HEK293 (cell line): ENCODE measurements at regions not wholly inside any gene's neighbourhood (a gene's known extent, or its start where the extent isn't known, plus 50 kb on each side); places are given as distances from the start of the nearest gene placed in this dataset.

Experiments used
- CTCF ChIA-PET: fragments of 350-600 bp; formaldehyde crosslinking; extraction: SDS; loops from one replicate; lab custom pipeline; 2021; ENCODE audit warnings: antibody characterized with exemption; lab: Yijun Ruan, JAX
- POLR2A ChIA-PET: fragments of 300-600 bp; formaldehyde crosslinking; extraction: SDS; loops from one replicate; lab custom pipeline; 2020; ENCODE audit warnings: antibody characterized with exemption, inconsistent platforms; lab: Yijun Ruan, JAX
- H3K27ac ChIP-seq: fragments of 200-500 bp; sonication (Bioruptor generic); 2 replicates; pipeline ENCODE4 v1.5.1; 2014; ENCODE audit warnings: low read depth, low read length, control low read depth, inconsistent platforms; ENCODE audit errors: extremely low read depth
- H3K36me3 ChIP-seq, 2 experiments: fragments of 200-500 bp in 1 of 2; sonication (Bioruptor generic) in 1 of 2; 1 replicate in 1 of 2; 2 replicates in 1 of 2; pipeline ENCODE4 v1.5.1; 2014 to 2017; ENCODE audit warnings: inconsistent platforms in 2 of 2, low read length in 2 of 2; ENCODE audit not compliant: control insufficient read depth in 2 of 2, insufficient read depth in 1 of 2
- H3K4me1 ChIP-seq: fragments of 200-500 bp; sonication (Bioruptor generic); 2 replicates; pipeline ENCODE4 v1.5.1; 2014; ENCODE audit warnings: mild to moderate bottlenecking, low read length, inconsistent platforms; ENCODE audit not compliant: control insufficient read depth, insufficient read depth
- H3K4me3 ChIP-seq: 2 replicates; pipeline ENCODE4 v1.5.1; 2011; ENCODE audit warnings: low read depth, mild to moderate bottlenecking, control low read depth, low read length, moderate library complexity
- H3K9me3 ChIP-seq: fragments of 200-500 bp; sonication (Bioruptor generic); 2 replicates; pipeline ENCODE4 v1.5.1; 2014; ENCODE audit warnings: low read depth, low read length, inconsistent platforms; ENCODE audit not compliant: control insufficient read depth, insufficient read depth
- BCL11B ChIP-seq: fragments of 450-650 bp; formaldehyde crosslinking; IDR thresholded peaks from 2 replicates; pipeline ENCODE4 v1.5.1; 2016; ENCODE audit warnings: low read depth, missing biosample characterization, missing genetic modification characterization
- ELK4 ChIP-seq: IDR thresholded peaks from 2 replicates; pipeline ENCODE4 v1.6.1; 2011; ENCODE audit warnings: mild to moderate bottlenecking, low read depth, low read length, borderline replicate concordance
- KLF8 ChIP-seq: fragments of 450-650 bp; formaldehyde crosslinking; IDR thresholded peaks from 2 replicates; pipeline ENCODE4 v1.5.1; 2016; ENCODE audit warnings: missing biosample characterization, missing genetic modification characterization
- PBX3 ChIP-seq: sonication (generic); formaldehyde crosslinking; IDR thresholded peaks from 2 replicates; pipeline ENCODE4 v1.8.1; 2022; ENCODE audit warnings: mild to moderate bottlenecking, moderate library complexity, missing genetic modification reagents
- RBAK ChIP-seq: fragments of 450-650 bp; formaldehyde crosslinking; IDR thresholded peaks from 2 replicates; pipeline ENCODE4 v1.5.1; 2016; ENCODE audit warnings: missing biosample characterization, missing genetic modification characterization
- SALL2 ChIP-seq: fragments of 450-650 bp; formaldehyde crosslinking; IDR thresholded peaks from 2 replicates; pipeline ENCODE4 v1.5.0; 2017; ENCODE audit warnings: missing biosample characterization, mild to moderate bottlenecking, missing genetic modification characterization, borderline replicate concordance
- SCRT2 ChIP-seq: fragments of 450-650 bp; formaldehyde crosslinking; IDR thresholded peaks from 2 replicates; pipeline ENCODE4 v1.5.1; 2016; ENCODE audit warnings: missing biosample characterization, missing genetic modification characterization
- ZBTB17 ChIP-seq: fragments of 450-650 bp; formaldehyde crosslinking; IDR thresholded peaks from 2 replicates; pipeline ENCODE4 v1.5.1; 2016; ENCODE audit warnings: missing biosample characterization, missing genetic modification characterization
- ZBTB49 ChIP-seq: fragments of 450-650 bp; formaldehyde crosslinking; IDR thresholded peaks from 2 replicates; pipeline ENCODE4 v1.5.1; 2016; ENCODE audit warnings: missing biosample characterization, missing genetic modification characterization, low read depth
- ZEB2 ChIP-seq: fragments of 450-650 bp; formaldehyde crosslinking; IDR thresholded peaks from 2 replicates; pipeline ENCODE4 v1.5.1; 2016; ENCODE audit warnings: missing biosample characterization, missing genetic modification characterization
- ZNF184 ChIP-seq: fragments of 450-650 bp; IDR thresholded peaks from 2 replicates; pipeline ENCODE4 v1.5.1; 2018; ENCODE audit warnings: missing biosample characterization, mild to moderate bottlenecking, missing genetic modification characterization
- ZNF274 ChIP-seq, 2 experiments: fragments of 200-500 bp in 1 of 2; fragments of 450-650 bp in 1 of 2; sonication (Bioruptor generic) in 1 of 2; formaldehyde crosslinking in 1 of 2; IDR thresholded peaks; 2 replicates each; pipeline versions ENCODE4 v1.5.1 to v1.6.1; 2014 to 2016; ENCODE audit warnings: borderline replicate concordance in 1 of 2, inconsistent platforms in 1 of 2, low read length in 1 of 2, missing biosample characterization in 1 of 2, missing genetic modification characterization in 1 of 2
- ZNF394 ChIP-seq: fragments of 450-650 bp; formaldehyde crosslinking; IDR thresholded peaks from 2 replicates; pipeline ENCODE4 v1.5.1; 2016; ENCODE audit warnings: missing biosample characterization, missing genetic modification characterization, mild to moderate bottlenecking, moderate library complexity, borderline replicate concordance
- ZNF423 ChIP-seq: fragments of 450-650 bp; formaldehyde crosslinking; IDR thresholded peaks from 2 replicates; pipeline ENCODE4 v1.5.1; 2016; ENCODE audit warnings: missing biosample characterization, missing genetic modification characterization
- ZNF48 ChIP-seq: fragments of 450-650 bp; formaldehyde crosslinking; IDR thresholded peaks from 2 replicates; pipeline ENCODE4 v1.5.1; 2016; ENCODE audit warnings: missing biosample characterization, missing genetic modification characterization
- ZNF560 ChIP-seq: fragments of 450-650 bp; formaldehyde crosslinking; IDR thresholded peaks from 2 replicates; pipeline ENCODE4 v1.5.1; 2017; ENCODE audit warnings: missing biosample characterization, missing genetic modification characterization, borderline replicate concordance
- ZNF664 ChIP-seq: fragments of 450-650 bp; formaldehyde crosslinking; IDR thresholded peaks from 2 replicates; pipeline ENCODE4 v1.5.1; 2016; ENCODE audit warnings: missing biosample characterization, missing genetic modification characterization
- ZNF692 ChIP-seq: fragments of 450-650 bp; formaldehyde crosslinking; IDR thresholded peaks from 2 replicates; pipeline ENCODE4 v1.5.1; 2016; ENCODE audit warnings: missing biosample characterization, missing genetic modification characterization
- ZNF76 ChIP-seq: fragments of 450-650 bp; formaldehyde crosslinking; IDR thresholded peaks from 2 replicates; pipeline ENCODE4; 2016; ENCODE audit warnings: low read depth, missing biosample characterization, missing genetic modification characterization, borderline replicate concordance
- TF ChIP-seq, protein P1 (sequence below): fragments of 450-650 bp; formaldehyde crosslinking; IDR thresholded peaks from 2 replicates; pipeline ENCODE4 v1.5.1; 2016; ENCODE audit warnings: missing biosample characterization, missing genetic modification characterization
- TF ChIP-seq, protein P2 (sequence below): fragments of 450-650 bp; formaldehyde crosslinking; IDR thresholded peaks from 2 replicates; pipeline ENCODE4 v1.5.1; 2016; ENCODE audit warnings: missing biosample characterization, missing genetic modification characterization

DNA sequence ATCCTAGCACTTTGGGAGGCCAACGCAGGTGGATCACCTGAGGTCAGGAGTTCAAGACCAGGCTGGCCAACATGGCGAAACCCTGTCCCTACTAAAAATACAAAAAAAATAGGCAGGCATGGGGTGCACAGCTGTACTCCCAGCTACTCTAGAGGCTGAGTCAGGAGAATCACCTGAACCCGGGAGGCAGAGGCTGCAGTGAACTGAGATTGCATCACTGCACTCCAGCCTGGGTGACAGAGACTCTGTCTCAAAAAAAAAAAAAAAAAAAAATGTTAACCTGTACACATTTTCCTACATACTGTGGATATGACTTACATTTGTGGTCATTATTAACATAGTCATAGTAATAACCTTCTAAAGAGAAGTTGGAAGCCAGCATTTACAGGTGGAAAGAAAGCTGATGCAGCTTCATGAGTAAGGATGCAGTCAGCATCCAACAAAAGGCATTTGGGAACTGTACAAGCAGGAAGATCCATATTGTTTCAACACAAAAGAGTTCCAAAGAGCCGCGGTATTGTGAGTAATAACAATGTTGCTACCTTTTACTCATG lies 186.2 kb downstream of the GPX5 start:
- no peaks in the 10 kb centered on the region for H3K9me3 ChIP-seq
- no peak overlapping the region for H3K4me3 ChIP-seq
- no peaks in the 10 kb centered on the region for H3K4me1 ChIP-seq
- POLR2A ChIA-PET, result no interaction called here
- TF ChIP-seq, protein P1, sequence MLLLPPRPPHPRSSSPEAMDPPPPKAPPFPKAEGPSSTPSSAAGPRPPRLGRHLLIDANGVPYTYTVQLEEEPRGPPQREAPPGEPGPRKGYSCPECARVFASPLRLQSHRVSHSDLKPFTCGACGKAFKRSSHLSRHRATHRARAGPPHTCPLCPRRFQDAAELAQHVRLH, result peak; percentile 54; the same call in 1 of the 2 replicates
- no peak for TF ChIP-seq PBX3
- TF ChIP-seq RBAK (tag by site-specific recombination), result no peak
- peak; percentile 63; the same call in 1 of the 2 replicates for TF ChIP-seq ZNF394 (tag by site-specific recombination)
- 0 out of 2 replicates have a peak, but pooled peaks have one; percentile 19 for TF ChIP-seq SCRT2 (tag by site-specific recombination)
- no peak for TF ChIP-seq ZNF423 (tag by site-specific recombination)
- TF ChIP-seq, protein P2, sequence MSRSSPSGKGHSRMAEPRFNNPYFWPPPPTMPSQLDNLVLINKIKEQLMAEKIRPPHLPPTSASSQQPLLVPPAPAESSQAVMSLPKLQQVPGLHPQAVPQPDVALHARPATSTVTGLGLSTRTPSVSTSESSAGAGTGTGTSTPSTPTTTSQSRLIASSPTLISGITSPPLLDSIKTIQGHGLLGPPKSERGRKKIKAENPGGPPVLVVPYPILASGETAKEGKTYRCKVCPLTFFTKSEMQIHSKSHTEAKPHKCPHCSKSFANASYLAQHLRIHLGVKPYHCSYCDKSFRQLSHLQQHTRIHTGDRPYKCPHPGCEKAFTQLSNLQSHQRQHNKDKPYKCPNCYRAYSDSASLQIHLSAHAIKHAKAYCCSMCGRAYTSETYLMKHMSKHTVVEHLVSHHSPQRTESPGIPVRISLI, result peak; percentile 93
- TF ChIP-seq ZEB2 (tag by site-specific recombination), result 0 out of 2 replicates have a peak, but pooled peaks have one; percentile 30
- no peak for TF ChIP-seq SALL2 (tag by site-specific recombination)
- 0 out of 2 replicates have a peak, but pooled peaks have one; percentile 44 for TF ChIP-seq BCL11B (tag by site-specific recombination)
- CTCF ChIA-PET, result interaction anchor here (0.6 to 0.8 kb wide), 3 partner anchors 11 to 138 kb away, joined by 3 to 8 read pairs (median 3); no protein-coding TSS in a partner anchor
- no peaks in the 10 kb centered on the region for H3K36me3 ChIP-seq
- H3K27ac ChIP-seq, result no peak overlapping the region

DNA sequence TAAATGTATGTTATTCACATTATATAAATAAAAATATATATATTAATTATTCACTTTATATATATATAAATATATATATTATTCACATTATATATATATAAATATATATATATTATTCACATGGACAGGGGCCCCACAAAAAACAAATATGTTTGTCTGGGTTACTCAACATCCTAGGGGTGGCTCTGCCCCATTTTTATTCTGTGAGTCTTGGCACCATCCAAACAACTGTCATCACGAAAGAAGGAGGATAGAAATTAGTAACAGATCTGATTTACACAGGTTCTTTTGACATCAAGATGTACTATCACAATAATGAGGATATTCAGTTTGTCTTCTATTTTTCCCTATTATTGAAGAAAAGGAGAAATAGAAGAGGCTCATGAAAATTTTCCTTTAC lies 187.3 kb downstream of the GPX5 start:
- Histone ChIP-seq H3K9me3 (no peaks in the 10 kb centered on the region), H3K4me3 (no peak overlapping the region), H3K27ac (no peak overlapping the region), H3K36me3 (no peaks in the 10 kb centered on the region), H3K4me1 (no peaks in the 10 kb centered on the region)
- POLR2A ChIA-PET, result no interaction called here
- CTCF ChIA-PET, result interaction anchor here (0.7 kb wide), 1 partner anchor 39 kb away, joined by 3 read pairs; no protein-coding TSS in a partner anchor
- TF ChIP-seq ELK4, result no peak
- TF ChIP-seq ZNF48, result no peak
- TF ChIP-seq, protein P1, result no peak

DNA sequence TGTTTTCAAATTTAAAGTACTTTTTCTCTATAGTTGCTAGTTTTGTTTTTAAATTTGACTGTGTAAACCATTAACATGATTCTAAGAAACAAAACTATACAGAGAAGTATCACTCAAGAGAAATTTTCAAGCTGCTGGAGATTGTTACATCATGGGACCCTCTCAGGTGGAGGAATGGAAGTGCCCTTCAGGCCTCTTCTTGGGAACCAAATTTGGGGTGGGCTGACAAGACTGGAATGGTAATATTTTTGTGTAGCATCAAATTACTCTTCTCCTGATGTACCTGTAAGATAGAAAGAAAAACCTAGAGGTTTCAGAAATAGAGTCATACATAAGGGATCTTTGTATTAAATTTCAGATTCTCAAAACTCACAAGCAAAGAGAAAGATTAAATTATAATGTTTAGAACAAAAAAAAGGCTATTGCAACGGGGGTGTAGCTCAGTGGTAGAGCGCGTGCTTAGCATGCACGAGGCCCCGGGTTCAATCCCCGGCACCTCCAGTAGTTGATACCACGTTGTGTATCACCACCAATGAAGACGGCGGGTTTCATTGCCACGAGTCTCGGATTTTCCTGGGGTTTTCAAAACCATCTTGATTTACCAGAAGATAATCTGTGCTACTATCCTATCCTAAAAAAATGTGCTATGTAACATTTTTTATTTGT lies 193.7 kb downstream of the GPX5 start:
- H3K36me3 ChIP-seq, result no peaks in the 10 kb centered on the region
- H3K27ac ChIP-seq, result no peak overlapping the region
- H3K4me3 ChIP-seq, result no peak overlapping the region
- POLR2A ChIA-PET, result interaction anchor here (0.5 kb wide), 1 partner anchor 289 kb away, joined by 4 read pairs; no protein-coding TSS in a partner anchor
- H3K9me3 ChIP-seq, result no peaks in the 10 kb centered on the region
- H3K4me1 ChIP-seq, result no peaks in the 10 kb centered on the region
- CTCF ChIA-PET, result interaction anchor here (1.5 kb wide), 1 partner anchor 9 kb away, joined by 5 read pairs; no protein-coding TSS in a partner anchor
- TF ChIP-seq ZNF560 (tag by site-specific recombination), result no peak
- TF ChIP-seq ZNF274 (IDR thresholded peaks at IDR 0.05; ENCODE audit: low read length), result no peak
- TF ChIP-seq ZNF274 (tag by site-specific recombination; IDR thresholded peaks at IDR 0.05; ENCODE audit: borderline replicate concordance), result no peak
- TF ChIP-seq KLF8, result no peak
- peak; percentile 16; the same call in 1 of the 2 replicates for TF ChIP-seq ZBTB17
- TF ChIP-seq ZNF692 (tag by site-specific recombination), result no peak
- no peak for TF ChIP-seq ZBTB49 (tag by site-specific recombination)
- TF ChIP-seq ZNF184 (tag by site-specific recombination), result no peak
- TF ChIP-seq ZNF76, result no peak
- TF ChIP-seq ZNF664, result peak; percentile 10; the same call in 1 of the 2 replicates
